Ascending aorta (tissue), 2 donors: ENCODE measurements at regions not wholly inside any gene's neighbourhood (a gene's known extent, or its start where the extent isn't known, plus 50 kb on each side); places are given as distances from the start of the nearest gene placed in this dataset.

ENCODE experiments used
- DNase-seq, 2 donors: peaks; one replicate each; pipeline ENCODE4 v3.0.0-alpha.2; 2019; ENCODE audit warnings: low spot score in 2 of 2
- H3K27ac ChIP-seq, 2 donors: fragments of 200-600 bp; sonication (generic); one replicate each; pipeline ENCODE4 v1.5.1; 2016 to 2017; ENCODE audit warnings: mild to moderate bottlenecking in 1 of 2
- H3K27me3 ChIP-seq: fragments of 200-600 bp; sonication (generic); one replicate; pipeline ENCODE4 v1.5.1; 2017
- H3K36me3 ChIP-seq, 2 donors: fragments of 200-600 bp; sonication (generic); one replicate each; pipeline ENCODE4 v1.5.1; 2016
- H3K4me1 ChIP-seq, 2 donors: fragments of 200-600 bp; sonication (generic); one replicate each; pipeline ENCODE4 v1.5.1; 2016 to 2017; ENCODE audit warnings: mild to moderate bottlenecking in 1 of 2
- H3K4me3 ChIP-seq, 2 donors: fragments of 200-600 bp; sonication (generic); one replicate each; pipeline ENCODE4 v1.5.1; 2016 to 2017; ENCODE audit warnings: mild to moderate bottlenecking in 1 of 2
- H3K9me3 ChIP-seq, 2 donors: fragments of 200-600 bp; sonication (generic); one replicate each; pipeline ENCODE4 v1.5.1; 2016
- intact Hi-C: fragments of 100-400 bp; cut with DNase I; formaldehyde crosslinking; loops from one replicate; pipeline ENCODE4 v1.15.1; 2023
- TF ChIP-seq, protein P1 (sequence below), 3 experiments: fragments of 200-600 bp in 2 of 3; fragments of 450-650 bp in 1 of 3; sonication (generic) in 2 of 3; IDR thresholded peaks; one replicate each; pipeline ENCODE4 v1.5.1; 2016 to 2019; ENCODE audit warnings: antibody characterized with exemption in 3 of 3, mild to moderate bottlenecking in 1 of 3, moderate library complexity in 1 of 3

DNA sequence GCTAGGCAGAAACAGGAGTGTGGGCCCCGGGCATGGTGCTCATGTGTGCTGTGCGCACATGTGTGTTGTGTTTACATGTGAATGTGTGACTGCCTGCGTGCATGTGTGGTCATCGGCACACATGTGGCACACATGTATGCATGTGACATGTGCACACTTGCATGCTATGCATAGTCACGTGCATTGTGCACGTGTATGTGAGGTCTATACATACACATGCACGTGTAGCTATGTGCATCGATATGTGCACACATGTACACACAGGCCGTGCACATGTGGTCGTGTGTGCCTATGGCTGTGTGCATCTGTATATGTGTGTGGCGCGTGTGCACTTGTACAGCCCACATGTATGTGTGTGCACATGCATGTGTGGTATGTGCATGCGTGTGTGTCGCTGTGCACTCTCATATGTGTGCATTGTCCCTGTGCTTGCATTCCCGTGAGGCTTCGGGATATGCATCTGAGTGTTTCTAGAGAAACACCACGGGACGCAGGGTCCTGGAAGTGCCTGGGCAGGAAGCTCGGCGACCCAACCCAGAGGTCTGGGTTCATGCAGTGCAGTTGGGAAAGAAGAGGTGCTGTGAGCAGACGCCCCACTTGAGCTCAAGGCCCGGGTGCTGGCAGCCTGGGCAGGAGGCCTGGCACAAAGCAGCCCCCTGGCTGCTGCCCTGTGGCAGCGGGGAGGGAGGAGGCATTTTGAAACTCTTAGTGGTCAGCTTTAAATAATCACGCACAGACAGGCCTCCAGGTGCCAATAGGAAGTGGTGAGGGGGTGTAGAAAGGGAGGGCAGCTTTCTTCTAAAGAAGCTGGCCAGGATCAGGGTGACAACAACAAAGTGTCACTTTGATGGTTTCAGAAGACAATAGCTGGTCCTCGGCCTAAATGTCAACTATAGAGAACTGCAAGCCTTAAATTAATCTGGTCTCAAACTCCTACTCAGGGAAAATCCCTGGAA is 410.0 kb upstream of the MGMT start:
- Histone ChIP-seq H3K36me3 (no peaks in the 10 kb centered on the region), H3K27me3 (no peaks in the 10 kb centered on the region), H3K27ac (no peak overlapping the region), H3K4me3 (no peak overlapping the region), H3K9me3 (no peaks in the 10 kb centered on the region), H3K4me1 (no peaks in the 10 kb centered on the region)
- peak in 1 of 2 donors; percentile 31 for DNase-seq
- TF ChIP-seq, protein P1, sequence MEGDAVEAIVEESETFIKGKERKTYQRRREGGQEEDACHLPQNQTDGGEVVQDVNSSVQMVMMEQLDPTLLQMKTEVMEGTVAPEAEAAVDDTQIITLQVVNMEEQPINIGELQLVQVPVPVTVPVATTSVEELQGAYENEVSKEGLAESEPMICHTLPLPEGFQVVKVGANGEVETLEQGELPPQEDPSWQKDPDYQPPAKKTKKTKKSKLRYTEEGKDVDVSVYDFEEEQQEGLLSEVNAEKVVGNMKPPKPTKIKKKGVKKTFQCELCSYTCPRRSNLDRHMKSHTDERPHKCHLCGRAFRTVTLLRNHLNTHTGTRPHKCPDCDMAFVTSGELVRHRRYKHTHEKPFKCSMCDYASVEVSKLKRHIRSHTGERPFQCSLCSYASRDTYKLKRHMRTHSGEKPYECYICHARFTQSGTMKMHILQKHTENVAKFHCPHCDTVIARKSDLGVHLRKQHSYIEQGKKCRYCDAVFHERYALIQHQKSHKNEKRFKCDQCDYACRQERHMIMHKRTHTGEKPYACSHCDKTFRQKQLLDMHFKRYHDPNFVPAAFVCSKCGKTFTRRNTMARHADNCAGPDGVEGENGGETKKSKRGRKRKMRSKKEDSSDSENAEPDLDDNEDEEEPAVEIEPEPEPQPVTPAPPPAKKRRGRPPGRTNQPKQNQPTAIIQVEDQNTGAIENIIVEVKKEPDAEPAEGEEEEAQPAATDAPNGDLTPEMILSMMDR (IDR thresholded peaks at IDR 0.05) = no peak
- intact Hi-C loops = no loop called here

GRCh38 chr10:129057856-129058663 is 409.0 kb upstream of the MGMT start:
- peak in 1 of 2 donors; percentile 48 for DNase-seq
- TF ChIP-seq, protein P1 (IDR thresholded peaks at IDR 0.05) = no peak
- Histone ChIP-seq H3K4me3 (no peak overlapping the region), H3K27me3 (no peaks in the 10 kb centered on the region), H3K4me1 (no peaks in the 10 kb centered on the region), H3K27ac (no peak overlapping the region), H3K9me3 (no peaks in the 10 kb centered on the region), H3K36me3 (no peaks in the 10 kb centered on the region)
- intact Hi-C loops = no loop called here

GRCh38 chr10:129058664-129059155 is 408.3 kb upstream of the MGMT start:
- intact Hi-C loops = no loop called here
- H3K4me1 ChIP-seq = no peaks in the 10 kb centered on the region
- H3K27me3 ChIP-seq = no peaks in the 10 kb centered on the region
- peak in 1 of 2 donors; percentile 15 for DNase-seq
- H3K36me3 ChIP-seq = no peaks in the 10 kb centered on the region
- H3K4me3 ChIP-seq = no peak overlapping the region
- no peaks in the 10 kb centered on the region for H3K9me3 ChIP-seq
- H3K27ac ChIP-seq = no peak overlapping the region
- TF ChIP-seq, protein P1 (IDR thresholded peaks at IDR 0.05) = no peak

DNA sequence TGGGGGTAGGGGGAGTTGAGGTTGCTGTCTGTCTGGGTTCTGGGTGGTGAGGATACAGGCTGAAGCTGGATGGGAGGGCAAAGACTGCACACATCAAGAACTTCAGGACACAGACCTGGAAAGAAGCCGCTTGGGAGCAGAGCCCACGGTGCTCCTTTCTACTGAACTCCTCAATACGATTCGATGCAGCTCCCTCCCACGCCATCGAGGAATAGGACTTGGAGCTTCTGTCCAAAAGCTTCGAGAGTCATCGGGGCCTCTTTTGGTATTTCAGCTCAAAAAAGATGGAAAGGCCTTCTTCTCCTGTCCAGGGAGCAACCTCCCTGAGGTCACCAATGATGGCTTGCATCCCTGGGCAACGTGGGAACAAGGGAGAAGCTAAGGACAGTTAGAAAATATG is 407.1 kb upstream of the MGMT start:
- Histone ChIP-seq H3K9me3 (no peaks in the 10 kb centered on the region), H3K27me3 (no peaks in the 10 kb centered on the region), H3K4me3 (no peak overlapping the region), H3K4me1 (no peaks in the 10 kb centered on the region), H3K36me3 (no peaks in the 10 kb centered on the region), H3K27ac (no peak overlapping the region)
- DNase-seq = no peak
- TF ChIP-seq, protein P1 (IDR thresholded peaks at IDR 0.05) = no peak
- intact Hi-C loops = no loop called here

GRCh38 chr10:129063212-129063611 is 403.8 kb upstream of the MGMT start:
- Histone ChIP-seq H3K27ac (no peak overlapping the region), H3K4me1 (no peaks in the 10 kb centered on the region), H3K36me3 (no peaks in the 10 kb centered on the region), H3K4me3 (no peak overlapping the region), H3K9me3 (no peaks in the 10 kb centered on the region), H3K27me3 (no peaks in the 10 kb centered on the region)
- TF ChIP-seq, protein P1 (IDR thresholded peaks at IDR 0.05) = no peak
- DNase-seq = no peak
- intact Hi-C loops = no loop called here
